Thyroid gland (tissue), 4 donors: ENCODE measurements at regions not wholly inside any gene's neighbourhood (a gene's known extent, or its start where the extent isn't known, plus 50 kb on each side); places are given as distances from the start of the nearest gene placed in this dataset.

Source experiments
- CTCF ChIP-seq, 6 experiments: fragments of 200-600 bp in 3 of 6; fragments of 450-650 bp in 3 of 6; sonication (generic) in 3 of 6; IDR thresholded peaks; one replicate each; pipeline ENCODE4 v1.5.1; 2016 to 2019; ENCODE audit warnings: antibody characterized with exemption in 6 of 6, mild to moderate bottlenecking in 2 of 6, inconsistent platforms in 1 of 6, moderate library complexity in 1 of 6
- POLR2A ChIP-seq, 2 donors: fragments of 450-650 bp; IDR thresholded peaks; one replicate each; pipeline ENCODE4 v1.6.1; 2017; ENCODE audit warnings: antibody characterized with exemption in 2 of 2, mild to moderate bottlenecking in 2 of 2, moderate library complexity in 1 of 2

GRCh38 chr6:1473166-1473565 is 83.8 kb downstream of the FOXF2 start:
- TF ChIP-seq POLR2A (IDR thresholded peaks at IDR 0.05) = no peak
- TF ChIP-seq CTCF (IDR thresholded peaks at IDR 0.05) = no peak
